Fibroblast of lung (primary cell): ENCODE measurements at regions not wholly inside any gene's neighbourhood (a gene's known extent, or its start where the extent isn't known, plus 50 kb on each side); places are given as distances from the start of the nearest gene placed in this dataset.

Source experiments
- DNase-seq, 2 donors: peaks; one replicate each; pipeline versions ENCODE4 v3.0.0 to v3.0.0-alpha.2; 2010; ENCODE audit warnings: low read depth in 2 of 2
- H2AFZ ChIP-seq: 2 replicates; pipeline ENCODE4 v1.5.1; 2012; ENCODE audit warnings: low read length, control low read depth, inconsistent platforms
- H3K27ac ChIP-seq: 2 replicates; pipeline ENCODE4 v1.5.1; 2011; ENCODE audit warnings: low read length, control low read depth; ENCODE audit not compliant: insufficient read depth
- H3K27me3 ChIP-seq: 2 replicates; pipeline ENCODE4 v1.5.1; 2011; ENCODE audit warnings: mild to moderate bottlenecking, low read length; ENCODE audit not compliant: control insufficient read depth, insufficient read depth
- H3K36me3 ChIP-seq: 2 replicates; pipeline ENCODE4 v1.5.1; 2011; ENCODE audit warnings: low read length; ENCODE audit not compliant: control insufficient read depth, insufficient read depth
- H3K4me1 ChIP-seq: 2 replicates; pipeline ENCODE4 v1.5.1; 2011; ENCODE audit warnings: low read length; ENCODE audit not compliant: control insufficient read depth, insufficient read depth; ENCODE audit errors: extremely low read depth
- H3K4me2 ChIP-seq: 2 replicates; pipeline ENCODE4 v1.5.1; 2011; ENCODE audit warnings: low read length, control low read depth; ENCODE audit not compliant: insufficient read depth; ENCODE audit errors: extremely low read depth
- H3K4me3 ChIP-seq, 4 experiments: fragments of 200-600 bp in 1 of 4; sonication (generic) in 1 of 4; replicated peaks in 1 of 4; 2 replicates each; pipeline ENCODE4 v1.5.1; 2011 to 2016; ENCODE audit warnings: low read length in 4 of 4, low read depth in 3 of 4, mild to moderate bottlenecking in 3 of 4, control low read depth in 2 of 4, inconsistent platforms in 1 of 4, mixed read lengths in 1 of 4; ENCODE audit not compliant: insufficient read depth in 1 of 4; ENCODE audit errors: control extremely low read depth in 1 of 4
- H3K79me2 ChIP-seq: 2 replicates; pipeline ENCODE4 v1.5.1; 2012; ENCODE audit warnings: mild to moderate bottlenecking, low read length, inconsistent platforms; ENCODE audit not compliant: control insufficient read depth, insufficient read depth
- H3K9ac ChIP-seq: 2 replicates; pipeline ENCODE4 v1.5.1; 2011; ENCODE audit warnings: mild to moderate bottlenecking, low read length, control low read depth; ENCODE audit not compliant: insufficient read depth
- H3K9me3 ChIP-seq: 2 replicates; pipeline ENCODE4 v1.5.1; 2012; ENCODE audit warnings: low read depth, low read length; ENCODE audit not compliant: control insufficient read depth, insufficient read depth
- H4K20me1 ChIP-seq: 2 replicates; pipeline ENCODE4 v1.5.1; 2011; ENCODE audit warnings: low read length; ENCODE audit not compliant: control insufficient read depth, insufficient read depth; ENCODE audit errors: extremely low read depth
- CTCF ChIP-seq, 2 donors: IDR thresholded peaks in 1 of 2; conservative IDR thresholded peaks in 1 of 2; 1 replicate in 1 of 2; 2 replicates in 1 of 2; pipeline ENCODE4 v1.5.1; 2011 to 2012; ENCODE audit warnings: low read length in 2 of 2, control low read depth in 1 of 2, inconsistent platforms in 1 of 2, low read depth in 1 of 2, mild to moderate bottlenecking in 1 of 2
- EZH2 ChIP-seq: IDR thresholded peaks from 2 replicates; pipeline ENCODE4 v1.5.1; 2012; ENCODE audit warnings: low read length, control low read depth, mild to moderate bottlenecking; ENCODE audit errors: missing control alignments

- TF ChIP-seq EZH2 (no peak), CTCF (conservative IDR thresholded peaks at IDR 0.05 in 1 of 2, IDR thresholded peaks at IDR 0.05 in 1 of 2; ENCODE audit: low read depth in 1 of 2, low read length in 2 of 2) (no peak)
- no peaks in the 10 kb centered on the region for H3K27me3 ChIP-seq
- no peaks in the 10 kb centered on the region for H3K36me3 ChIP-seq
- H3K9me3 ChIP-seq = no peaks in the 10 kb centered on the region
- H3K4me1 ChIP-seq = peaks cover 23% of the 10 kb centered on the region
- DNase-seq = no peak
- no peaks in the 10 kb centered on the region for H3K79me2 ChIP-seq
- H2AFZ ChIP-seq = no peak overlapping the region
- H3K4me2 ChIP-seq = no peak overlapping the region
- H3K4me3 ChIP-seq = no peak overlapping the region
- H3K27ac ChIP-seq = no peak overlapping the region
- no peak overlapping the region for H3K9ac ChIP-seq
- no peaks in the 10 kb centered on the region for H4K20me1 ChIP-seq
Observed at GRCh38 chr11:19394525-19395016, 153.8 kb upstream of the E2F8 start.

GRCh38 chr11:19393941-19394340 lies 153.2 kb upstream of the E2F8 start:
- Histone ChIP-seq H3K4me1 (peaks cover 21% of the 10 kb centered on the region), H3K4me2 (no peak overlapping the region), H3K27ac (no peak overlapping the region), H3K27me3 (no peaks in the 10 kb centered on the region), H3K9ac (no peak overlapping the region), H4K20me1 (no peaks in the 10 kb centered on the region), H3K36me3 (no peaks in the 10 kb centered on the region), H3K79me2 (no peaks in the 10 kb centered on the region), H3K9me3 (no peaks in the 10 kb centered on the region), H2AFZ (no peak overlapping the region), H3K4me3 (no peak overlapping the region)
- peak; percentile 13 to 67 for DNase-seq
- TF ChIP-seq EZH2 = no peak
- TF ChIP-seq CTCF (conservative IDR thresholded peaks at IDR 0.05 in 1 of 2, IDR thresholded peaks at IDR 0.05 in 1 of 2; ENCODE audit: low read depth in 1 of 2, low read length in 2 of 2) = no peak

GRCh38 chr11:19392847-19393518 lies 152.2 kb upstream of the E2F8 start:
- Histone ChIP-seq H3K36me3 (no peaks in the 10 kb centered on the region), H3K79me2 (no peaks in the 10 kb centered on the region), H3K9ac (no peak overlapping the region), H4K20me1 (no peaks in the 10 kb centered on the region), H3K27me3 (no peaks in the 10 kb centered on the region), H3K4me3 (no peak overlapping the region), H3K9me3 (no peaks in the 10 kb centered on the region), H3K27ac (no peak overlapping the region), H3K4me2 (no peak overlapping the region), H3K4me1 (peaks cover 16% of the 10 kb centered on the region), H2AFZ (no peak overlapping the region)
- TF ChIP-seq CTCF (conservative IDR thresholded peaks at IDR 0.05 in 1 of 2, IDR thresholded peaks at IDR 0.05 in 1 of 2; ENCODE audit: low read depth in 1 of 2, low read length in 2 of 2) (no peak), EZH2 (no peak)
- DNase-seq = no peak
